ENCODE measurements at regions not wholly inside any gene's neighbourhood (a gene's known extent, or its start where the extent isn't known, plus 50 kb on each side); places are given as distances from the start of the nearest gene placed in this dataset.

GRCh38 chrX:13126775-13127174 is 82.4 kb upstream of the FAM9C start:
- TF ChIP-seq SP1 (IDR thresholded peaks at IDR 0.05), result no peak
- TF ChIP-seq HDGF (IDR thresholded peaks at IDR 0.05; ENCODE audit: borderline replicate concordance), result no peak
- TF ChIP-seq ARNT (IDR thresholded peaks at IDR 0.05), result no peak
- no peak for TF ChIP-seq BHLHE40 (IDR thresholded peaks at IDR 0.05; ENCODE audit: borderline replicate concordance)
